HL-60 (cell line): ENCODE measurements at regions not wholly inside any gene's neighbourhood (a gene's known extent, or its start where the extent isn't known, plus 50 kb on each side); places are given as distances from the start of the nearest gene placed in this dataset.

Experiments used
- CTCF ChIP-seq: IDR thresholded peaks from one replicate; pipeline ENCODE4 v1.5.1; 2011; ENCODE audit warnings: low read length, control low read depth, inconsistent platforms; ENCODE audit not compliant: insufficient read depth
- POLR2AphosphoS5 ChIP-seq: IDR thresholded peaks from 2 replicates; pipeline ENCODE4 v1.6.1; 2012; ENCODE audit warnings: low read depth

- no peak for TF ChIP-seq CTCF
- TF ChIP-seq POLR2AphosphoS5: no peak
These were observed 134.4 kb upstream of the TOP1 start for GRCh38 chr20:40894237-40894630.
